Mesenchymal stem cell (in vitro differentiated cells and primary cell): ENCODE measurements at regions not wholly inside any gene's neighbourhood (a gene's known extent, or its start where the extent isn't known, plus 50 kb on each side); places are given as distances from the start of the nearest gene placed in this dataset.

Source experiments
- DNase-seq: peaks from one replicate; pipeline ENCODE4 v3.0.0-alpha.2; 2013
- H2AFZ ChIP-seq: one replicate; pipeline ENCODE4 v1.6.1; 2013; ENCODE audit warnings: low read depth, mild to moderate bottlenecking, control low read depth, inconsistent platforms, low read length, moderate library complexity
- H2AK5ac ChIP-seq: 2 replicates; pipeline ENCODE4 v1.6.1; 2013; ENCODE audit warnings: low read length, moderate library complexity, mild to moderate bottlenecking, inconsistent platforms; ENCODE audit not compliant: severe bottlenecking
- H2BK120ac ChIP-seq: one replicate; pipeline ENCODE4 v1.6.1; 2013; ENCODE audit warnings: low read depth, mild to moderate bottlenecking, inconsistent platforms, low read length, moderate library complexity
- H2BK12ac ChIP-seq, 2 experiments: one replicate each; pipeline ENCODE4 v1.6.1; 2013; ENCODE audit warnings: inconsistent platforms in 2 of 2, low read length in 2 of 2, mild to moderate bottlenecking in 2 of 2, moderate library complexity in 2 of 2, control low read depth in 1 of 2
- H2BK15ac ChIP-seq: one replicate; pipeline ENCODE4 v1.6.1; 2013; ENCODE audit warnings: mild to moderate bottlenecking, low read depth, inconsistent platforms; ENCODE audit not compliant: poor library complexity, severe bottlenecking
- H2BK5ac ChIP-seq: 2 replicates; pipeline ENCODE4 v1.6.1; 2013; ENCODE audit warnings: low read depth, mild to moderate bottlenecking, low read length, control low read depth, inconsistent platforms; ENCODE audit not compliant: poor library complexity, severe bottlenecking
- H3K14ac ChIP-seq, 2 experiments: one replicate each; pipeline ENCODE4 v1.6.1; 2013; ENCODE audit warnings: inconsistent platforms in 2 of 2, low read length in 2 of 2, control low read depth in 1 of 2, mild to moderate bottlenecking in 1 of 2, moderate library complexity in 1 of 2
- H3K18ac ChIP-seq, 2 experiments: one replicate each; pipeline ENCODE4 v1.6.1; 2013; ENCODE audit warnings: inconsistent platforms in 2 of 2, low read length in 2 of 2, control low read depth in 1 of 2, low read depth in 1 of 2, mild to moderate bottlenecking in 1 of 2
- H3K23ac ChIP-seq, 2 experiments: one replicate each; pipeline ENCODE4 v1.6.1; 2013; ENCODE audit warnings: inconsistent platforms in 2 of 2, low read length in 2 of 2, mild to moderate bottlenecking in 2 of 2, moderate library complexity in 2 of 2, control low read depth in 1 of 2
- H3K27ac ChIP-seq: 2 replicates; pipeline ENCODE4 v1.5.1; 2013; ENCODE audit warnings: mild to moderate bottlenecking, moderate library complexity, low read length, control low read depth, inconsistent platforms; ENCODE audit not compliant: poor library complexity, severe bottlenecking
- H3K27me3 ChIP-seq, 2 experiments: 2 replicates each; pipeline versions ENCODE4 v1.6.1 to v1.7.0; 2013; ENCODE audit warnings: low read length in 2 of 2, mild to moderate bottlenecking in 2 of 2, moderate library complexity in 2 of 2, control low read depth in 1 of 2, inconsistent platforms in 1 of 2; ENCODE audit not compliant: control insufficient read depth in 1 of 2, insufficient read depth in 1 of 2
- H3K36me3 ChIP-seq, 2 experiments: 2 replicates each; pipeline versions ENCODE4 v1.6.1 to v1.7.0; 2013; ENCODE audit warnings: low read length in 2 of 2, control low read depth in 1 of 2, inconsistent platforms in 1 of 2, low read depth in 1 of 2, mild to moderate bottlenecking in 1 of 2; ENCODE audit not compliant: insufficient read depth in 2 of 2, control insufficient read depth in 1 of 2
- H3K4ac ChIP-seq, 2 experiments: one replicate each; pipeline ENCODE4 v1.6.1; 2013; ENCODE audit warnings: inconsistent platforms in 2 of 2, low read length in 2 of 2, mild to moderate bottlenecking in 2 of 2, moderate library complexity in 2 of 2, control low read depth in 1 of 2, low read depth in 1 of 2
- H3K4me1 ChIP-seq: 2 replicates; pipeline ENCODE4 v1.6.1; 2013; ENCODE audit warnings: low read depth, low read length, control low read depth; ENCODE audit not compliant: control insufficient read depth, insufficient read depth
- H3K4me2 ChIP-seq: 2 replicates; pipeline ENCODE4 v1.6.1; 2013; ENCODE audit warnings: low read length, mild to moderate bottlenecking, inconsistent platforms; ENCODE audit not compliant: poor library complexity, severe bottlenecking
- H3K4me3 ChIP-seq, 2 experiments: 2 replicates each; pipeline versions ENCODE4 v1.5.1 to v1.7.0; 2013; ENCODE audit warnings: low read length in 2 of 2, mild to moderate bottlenecking in 2 of 2, control low read depth in 1 of 2, low read depth in 1 of 2; ENCODE audit not compliant: insufficient read depth in 1 of 2
- H3K79me1 ChIP-seq: replicated peaks from 2 replicates; pipeline ENCODE4 v1.6.1; 2013; ENCODE audit warnings: mild to moderate bottlenecking, control low read depth, low read length, inconsistent platforms; ENCODE audit not compliant: poor library complexity, severe bottlenecking
- H3K9ac ChIP-seq: 2 replicates; pipeline ENCODE4 v1.7.0; 2013; ENCODE audit warnings: mild to moderate bottlenecking, low read length, moderate library complexity
- H3K9me3 ChIP-seq: 2 replicates; pipeline ENCODE4 v1.7.0; 2013; ENCODE audit warnings: mild to moderate bottlenecking, low read length; ENCODE audit not compliant: control insufficient read depth
- H4K8ac ChIP-seq: one replicate; pipeline ENCODE4 v1.6.1; 2013; ENCODE audit warnings: inconsistent platforms, mild to moderate bottlenecking, low read length, moderate library complexity
- H4K91ac ChIP-seq: one replicate; pipeline ENCODE4 v1.6.1; 2013; ENCODE audit warnings: mild to moderate bottlenecking, low read length, inconsistent platforms
- WGBS: methylation state at CpG from one replicate; pipeline ENCODE4 v1.1.7; 2013; ENCODE audit warnings: mixed read lengths; 5-methylcytosine and 5-hydroxymethylcytosine counted together

DNA sequence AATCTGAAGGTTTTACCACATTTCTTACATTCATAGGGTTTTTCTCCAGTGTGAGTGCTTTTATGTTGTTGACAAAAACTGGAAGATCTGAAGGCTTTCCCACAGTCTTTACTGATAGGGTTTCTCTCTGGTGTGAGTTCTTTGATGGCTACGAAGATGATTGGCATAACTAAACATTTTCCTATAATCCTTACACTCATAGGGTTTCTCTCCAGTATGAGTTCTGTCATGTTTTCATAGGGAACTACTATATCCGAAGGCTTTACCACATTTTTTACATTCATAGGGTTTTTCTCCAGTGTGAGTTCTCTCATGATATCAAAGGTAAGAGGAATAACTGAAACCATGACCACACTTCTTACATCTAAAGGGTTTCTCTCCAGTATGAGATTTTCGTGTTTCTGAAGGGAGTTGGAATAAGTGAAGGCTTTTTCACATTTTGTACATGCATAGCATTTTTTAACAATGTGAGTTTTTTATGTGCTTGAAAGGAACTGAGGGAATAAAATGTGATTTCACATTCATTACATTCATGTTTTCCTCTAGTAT, 1987.7 kb downstream of the TP53TG3F start:
- DNase-seq: no peak
- 0% methylated on average over 1 of the region's 3 CpGs for WGBS
- no peak overlapping the region for H2AFZ ChIP-seq
- no peak overlapping the region for H2BK120ac ChIP-seq
- H2BK12ac ChIP-seq: no peak overlapping the region
- no peak overlapping the region for H3K4me2 ChIP-seq
- no peak overlapping the region for H2BK5ac ChIP-seq
- no peak overlapping the region for H3K4ac ChIP-seq
- H3K36me3 ChIP-seq: no peaks in the 10 kb centered on the region
- no peak overlapping the region for H3K14ac ChIP-seq
- H3K23ac ChIP-seq: no peak overlapping the region
- no peak overlapping the region for H3K4me3 ChIP-seq
- no peaks in the 10 kb centered on the region for H3K27me3 ChIP-seq
- no peak overlapping the region for H2AK5ac ChIP-seq
- H3K9ac ChIP-seq: no peak overlapping the region
- H3K79me1 ChIP-seq: no peaks in the 10 kb centered on the region
- no peak overlapping the region for H4K8ac ChIP-seq
- H3K27ac ChIP-seq: no peak overlapping the region
- no peak overlapping the region for H2BK15ac ChIP-seq
- no peak overlapping the region for H3K18ac ChIP-seq
- H3K4me1 ChIP-seq: no peaks in the 10 kb centered on the region
- no peak overlapping the region for H4K91ac ChIP-seq
- H3K9me3 ChIP-seq: peaks cover 83% of the 10 kb centered on the region

DNA sequence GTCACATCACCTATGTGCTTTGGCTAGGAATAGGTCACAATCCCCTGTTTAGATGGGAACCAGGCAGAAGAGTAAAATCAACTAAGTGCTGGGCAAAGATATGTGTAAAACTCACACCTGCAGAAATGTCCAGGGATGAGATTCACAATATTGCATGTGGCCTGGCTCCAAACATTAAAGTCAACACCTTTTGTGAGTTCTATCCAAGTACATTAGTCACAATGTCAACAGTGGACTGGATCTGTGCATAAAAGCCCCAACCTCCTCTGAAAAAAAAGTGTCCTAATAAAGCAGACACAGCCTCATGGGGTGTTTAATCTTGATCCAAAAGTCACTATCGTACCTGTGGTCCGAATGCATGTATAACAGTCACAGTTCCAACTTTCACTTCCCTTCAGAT, 1990.3 kb downstream of the TP53TG3F start:
- H4K8ac ChIP-seq: no peak overlapping the region
- H3K27ac ChIP-seq: no peak overlapping the region
- no peaks in the 10 kb centered on the region for H3K27me3 ChIP-seq
- no peak overlapping the region for H3K14ac ChIP-seq
- H3K23ac ChIP-seq: no peak overlapping the region
- H3K4me2 ChIP-seq: no peak overlapping the region
- H2BK15ac ChIP-seq: no peak overlapping the region
- H3K4me1 ChIP-seq: no peaks in the 10 kb centered on the region
- H3K9ac ChIP-seq: no peak overlapping the region
- DNase-seq: no peak
- H2BK5ac ChIP-seq: no peak overlapping the region
- H2AK5ac ChIP-seq: no peak overlapping the region
- no peak overlapping the region for H2BK120ac ChIP-seq
- no peak overlapping the region for H4K91ac ChIP-seq
- H3K79me1 ChIP-seq: no peaks in the 10 kb centered on the region
- H3K4ac ChIP-seq: no peak overlapping the region
- H2BK12ac ChIP-seq: no peak overlapping the region
- H2AFZ ChIP-seq: no peak overlapping the region
- peaks cover 76% of the 10 kb centered on the region for H3K9me3 ChIP-seq
- H3K4me3 ChIP-seq: no peak overlapping the region
- H3K18ac ChIP-seq: no peak overlapping the region
- 50% methylated on average over 2 of the region's 2 CpGs for WGBS
- no peaks in the 10 kb centered on the region for H3K36me3 ChIP-seq

DNA sequence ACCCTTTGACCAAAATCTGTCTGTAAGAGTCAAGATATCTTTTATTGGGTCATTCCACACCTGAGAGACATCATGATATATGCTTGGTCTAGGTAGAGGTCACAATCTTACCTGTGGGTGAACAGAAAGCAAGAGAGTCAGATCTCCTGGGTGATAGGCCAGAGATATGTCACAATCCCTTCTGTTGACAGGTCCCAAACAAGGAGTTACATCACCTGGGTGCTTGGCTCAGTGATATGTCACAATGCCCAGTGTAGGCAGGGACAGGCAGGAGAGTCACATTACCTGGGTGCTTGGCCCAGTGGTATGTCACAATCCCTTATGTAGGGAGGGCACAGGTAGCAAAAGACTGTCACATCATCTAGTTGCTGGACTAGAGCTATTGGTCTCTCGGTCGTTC, 1991.2 kb downstream of the TP53TG3F start:
- no peak overlapping the region for H4K91ac ChIP-seq
- no peak overlapping the region for H3K14ac ChIP-seq
- no peak overlapping the region for H3K4me2 ChIP-seq
- no peak overlapping the region for H3K9ac ChIP-seq
- H3K18ac ChIP-seq: no peak overlapping the region
- no peak overlapping the region for H2AFZ ChIP-seq
- no peak overlapping the region for H2BK120ac ChIP-seq
- no peaks in the 10 kb centered on the region for H3K4me1 ChIP-seq
- H2BK5ac ChIP-seq: no peak overlapping the region
- no peak overlapping the region for H2BK12ac ChIP-seq
- no peak overlapping the region for H2AK5ac ChIP-seq
- H3K27me3 ChIP-seq: no peaks in the 10 kb centered on the region
- H3K4me3 ChIP-seq: no peak overlapping the region
- no peak overlapping the region for H3K27ac ChIP-seq
- no peak overlapping the region for H4K8ac ChIP-seq
- WGBS: 90% methylated on average over 2 of the region's 2 CpGs
- H3K23ac ChIP-seq: no peak overlapping the region
- no peaks in the 10 kb centered on the region for H3K79me1 ChIP-seq
- no peaks in the 10 kb centered on the region for H3K36me3 ChIP-seq
- DNase-seq: no peak
- H3K4ac ChIP-seq: no peak overlapping the region
- H2BK15ac ChIP-seq: no peak overlapping the region
- H3K9me3 ChIP-seq: peaks cover 70% of the 10 kb centered on the region

DNA sequence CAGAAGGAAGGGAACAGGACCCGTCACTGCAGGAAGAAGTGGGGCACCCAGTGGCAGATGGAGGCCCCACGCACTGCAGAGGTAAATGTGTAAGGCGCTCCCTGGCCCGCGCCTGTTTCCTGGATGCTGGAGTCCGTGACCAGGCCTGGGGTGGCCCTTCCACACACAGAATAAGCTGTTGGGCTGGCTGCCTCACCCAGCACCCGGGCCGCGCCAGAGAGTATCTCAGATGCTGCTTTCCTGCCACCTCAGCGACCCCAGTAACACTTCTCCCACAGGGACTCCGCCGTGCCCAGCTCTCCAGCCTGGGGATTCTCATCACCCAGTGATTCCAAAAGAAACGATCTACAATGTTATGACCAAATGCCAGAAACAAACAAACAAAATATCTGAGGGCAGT, 1993.1 kb downstream of the TP53TG3F start:
- H3K9ac ChIP-seq: no peak overlapping the region
- H3K4me2 ChIP-seq: no peak overlapping the region
- no peak overlapping the region for H2BK15ac ChIP-seq
- no peak overlapping the region for H2AK5ac ChIP-seq
- H3K9me3 ChIP-seq: peaks cover 62% of the 10 kb centered on the region
- H2BK120ac ChIP-seq: no peak overlapping the region
- H4K8ac ChIP-seq: no peak overlapping the region
- H3K27ac ChIP-seq: no peak overlapping the region
- H2BK12ac ChIP-seq: no peak overlapping the region
- no peaks in the 10 kb centered on the region for H3K79me1 ChIP-seq
- H3K4me1 ChIP-seq: no peaks in the 10 kb centered on the region
- no peak overlapping the region for H4K91ac ChIP-seq
- no peak overlapping the region for H2AFZ ChIP-seq
- H3K18ac ChIP-seq: no peak overlapping the region
- H3K36me3 ChIP-seq: no peaks in the 10 kb centered on the region
- H3K4me3 ChIP-seq: no peak overlapping the region
- no peak overlapping the region for H3K4ac ChIP-seq
- DNase-seq: no peak
- no peak overlapping the region for H3K23ac ChIP-seq
- no peak overlapping the region for H2BK5ac ChIP-seq
- no peak overlapping the region for H3K14ac ChIP-seq
- no peaks in the 10 kb centered on the region for H3K27me3 ChIP-seq
- 78% methylated on average over 13 of the region's 13 CpGs for WGBS
